PC-3 (cell line): ENCODE measurements at regions not wholly inside any gene's neighbourhood (a gene's known extent, or its start where the extent isn't known, plus 50 kb on each side); places are given as distances from the start of the nearest gene placed in this dataset.
"Not testable (repeated sequence)": the region's sequence is repeated elsewhere in the genome, so short reads cannot be mapped to it uniquely, and the experiment has no call there.

Experiments used
- EZH2 ChIP-seq: fragments of 300-600 bp; sonication (generic); IDR thresholded peaks from one replicate; pipeline ENCODE4 v1.6.1; 2017; ENCODE audit warnings: antibody characterized with exemption, mild to moderate bottlenecking, low read length; ENCODE audit not compliant: unreplicated experiment
- EZH2phosphoT487 ChIP-seq: fragments of 300-600 bp; sonication (generic); IDR thresholded peaks from 2 replicates; pipeline ENCODE4 v1.6.1; 2018; ENCODE audit warnings: mild to moderate bottlenecking, antibody characterized with exemption, low read length, borderline replicate concordance
- TF ChIP-seq, protein P1 (sequence below): fragments of 300-600 bp; sonication (generic); conservative IDR thresholded peaks from 2 replicates; pipeline ENCODE4 v1.5.1; 2017; ENCODE audit warnings: antibody characterized with exemption, low read depth, mild to moderate bottlenecking, low read length

DNA sequence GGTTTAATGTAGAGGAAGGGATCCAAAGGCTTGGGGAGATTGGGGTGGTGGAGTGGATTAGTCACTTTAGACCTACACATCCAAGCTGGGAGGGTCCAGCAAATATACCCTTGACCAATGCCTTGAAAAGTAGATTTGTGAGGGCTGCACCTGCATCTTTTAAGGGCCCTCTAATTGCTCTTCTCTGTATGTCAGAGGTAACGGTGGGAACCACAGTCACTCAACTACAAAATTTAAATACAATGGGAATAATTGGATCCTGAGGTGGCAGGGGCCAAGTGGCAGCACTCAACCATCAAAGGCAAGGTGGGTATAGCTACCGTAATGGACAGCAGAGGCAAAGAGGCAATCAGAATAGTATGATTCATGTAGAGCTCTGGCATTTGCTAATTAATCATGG lies 833.7 kb upstream of the ARRDC3 start:
- TF ChIP-seq, protein P1, sequence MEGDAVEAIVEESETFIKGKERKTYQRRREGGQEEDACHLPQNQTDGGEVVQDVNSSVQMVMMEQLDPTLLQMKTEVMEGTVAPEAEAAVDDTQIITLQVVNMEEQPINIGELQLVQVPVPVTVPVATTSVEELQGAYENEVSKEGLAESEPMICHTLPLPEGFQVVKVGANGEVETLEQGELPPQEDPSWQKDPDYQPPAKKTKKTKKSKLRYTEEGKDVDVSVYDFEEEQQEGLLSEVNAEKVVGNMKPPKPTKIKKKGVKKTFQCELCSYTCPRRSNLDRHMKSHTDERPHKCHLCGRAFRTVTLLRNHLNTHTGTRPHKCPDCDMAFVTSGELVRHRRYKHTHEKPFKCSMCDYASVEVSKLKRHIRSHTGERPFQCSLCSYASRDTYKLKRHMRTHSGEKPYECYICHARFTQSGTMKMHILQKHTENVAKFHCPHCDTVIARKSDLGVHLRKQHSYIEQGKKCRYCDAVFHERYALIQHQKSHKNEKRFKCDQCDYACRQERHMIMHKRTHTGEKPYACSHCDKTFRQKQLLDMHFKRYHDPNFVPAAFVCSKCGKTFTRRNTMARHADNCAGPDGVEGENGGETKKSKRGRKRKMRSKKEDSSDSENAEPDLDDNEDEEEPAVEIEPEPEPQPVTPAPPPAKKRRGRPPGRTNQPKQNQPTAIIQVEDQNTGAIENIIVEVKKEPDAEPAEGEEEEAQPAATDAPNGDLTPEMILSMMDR: not testable (repeated sequence)
- TF ChIP-seq EZH2, EZH2phosphoT487: not testable (repeated sequence)
